Nephron (organoid): ENCODE measurements at regions not wholly inside any gene's neighbourhood (a gene's known extent, or its start where the extent isn't known, plus 50 kb on each side); places are given as distances from the start of the nearest gene placed in this dataset.

Source experiments
- H3K27ac Mint-ChIP-seq, 3 experiments: 2 replicates each; pipeline ENCODE4 v1.8.0; 2020; ENCODE audit warnings: mixed read lengths in 3 of 3, mild to moderate bottlenecking in 2 of 3, moderate library complexity in 1 of 3
- H3K27me3 Mint-ChIP-seq: 2 replicates; pipeline ENCODE4 v1.8.0; 2021; ENCODE audit warnings: low read depth, mild to moderate bottlenecking, moderate library complexity, mixed read lengths
- H3K36me3 Mint-ChIP-seq: 2 replicates; pipeline ENCODE4 v1.8.0; 2020; ENCODE audit warnings: low read depth, mixed read lengths
- H3K4me1 Mint-ChIP-seq: 2 replicates; pipeline ENCODE4 v1.8.0; 2020; ENCODE audit warnings: mixed read lengths
- H3K4me3 Mint-ChIP-seq, 3 experiments: 2 replicates each; pipeline ENCODE4 v1.8.0; 2020; ENCODE audit warnings: mild to moderate bottlenecking in 3 of 3, mixed read lengths in 3 of 3, moderate library complexity in 2 of 3
- H3K9me3 Mint-ChIP-seq: 2 replicates; pipeline ENCODE4 v1.8.0; 2020; ENCODE audit warnings: mixed read lengths
- TF ChIP-seq, protein P1 (sequence below), 3 experiments: fragments of 200-600 bp; sonication (generic); IDR thresholded peaks; one replicate each; pipeline ENCODE4 v1.5.0; 2021; ENCODE audit warnings: antibody characterized with exemption in 3 of 3; ENCODE audit not compliant: unreplicated experiment in 3 of 3

DNA sequence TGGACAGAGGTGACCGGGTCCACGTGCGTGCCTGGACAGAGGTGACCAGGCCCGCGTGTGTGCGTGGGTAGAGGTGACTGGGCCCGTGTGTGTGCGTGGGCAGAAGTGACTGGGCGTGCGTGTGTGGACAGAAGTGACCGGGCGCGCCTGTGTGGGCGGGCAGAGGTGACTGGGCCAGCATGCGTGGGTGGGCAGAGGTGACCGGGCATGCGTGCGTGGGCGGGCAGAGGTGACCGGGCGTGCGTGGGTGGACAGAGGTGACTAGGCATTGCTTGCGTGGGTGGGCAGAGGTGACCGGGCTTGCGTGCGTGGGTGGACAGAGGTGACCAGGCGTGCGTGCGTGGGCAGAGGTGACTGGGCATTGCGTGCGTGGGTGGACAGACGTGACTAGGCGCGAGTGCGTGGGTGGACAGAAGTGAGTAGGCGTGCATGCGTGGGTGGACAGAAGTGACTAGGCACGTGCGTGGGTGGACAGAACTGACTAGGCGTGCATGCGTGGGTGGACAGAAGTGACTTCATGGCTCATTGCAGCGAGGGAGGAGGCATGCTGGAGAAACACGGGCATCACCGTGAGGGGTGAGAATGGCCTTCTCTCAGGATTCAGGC lies 254.1 kb upstream of the IRX4 start:
- Mint-ChIP-seq H3K4me1 (peaks cover 5% of the 10 kb centered on the region), H3K9me3 (peaks cover 3% of the 10 kb centered on the region), H3K27ac (no peak overlapping the region), H3K4me3 (no peak overlapping the region), H3K36me3 (no peaks in the 10 kb centered on the region), H3K27me3 (peaks cover 58% of the 10 kb centered on the region)
- TF ChIP-seq, protein P1, sequence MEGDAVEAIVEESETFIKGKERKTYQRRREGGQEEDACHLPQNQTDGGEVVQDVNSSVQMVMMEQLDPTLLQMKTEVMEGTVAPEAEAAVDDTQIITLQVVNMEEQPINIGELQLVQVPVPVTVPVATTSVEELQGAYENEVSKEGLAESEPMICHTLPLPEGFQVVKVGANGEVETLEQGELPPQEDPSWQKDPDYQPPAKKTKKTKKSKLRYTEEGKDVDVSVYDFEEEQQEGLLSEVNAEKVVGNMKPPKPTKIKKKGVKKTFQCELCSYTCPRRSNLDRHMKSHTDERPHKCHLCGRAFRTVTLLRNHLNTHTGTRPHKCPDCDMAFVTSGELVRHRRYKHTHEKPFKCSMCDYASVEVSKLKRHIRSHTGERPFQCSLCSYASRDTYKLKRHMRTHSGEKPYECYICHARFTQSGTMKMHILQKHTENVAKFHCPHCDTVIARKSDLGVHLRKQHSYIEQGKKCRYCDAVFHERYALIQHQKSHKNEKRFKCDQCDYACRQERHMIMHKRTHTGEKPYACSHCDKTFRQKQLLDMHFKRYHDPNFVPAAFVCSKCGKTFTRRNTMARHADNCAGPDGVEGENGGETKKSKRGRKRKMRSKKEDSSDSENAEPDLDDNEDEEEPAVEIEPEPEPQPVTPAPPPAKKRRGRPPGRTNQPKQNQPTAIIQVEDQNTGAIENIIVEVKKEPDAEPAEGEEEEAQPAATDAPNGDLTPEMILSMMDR (IDR thresholded peaks at IDR 0.05; ENCODE audit: unreplicated experiment in 3 of 3) = no peak

DNA sequence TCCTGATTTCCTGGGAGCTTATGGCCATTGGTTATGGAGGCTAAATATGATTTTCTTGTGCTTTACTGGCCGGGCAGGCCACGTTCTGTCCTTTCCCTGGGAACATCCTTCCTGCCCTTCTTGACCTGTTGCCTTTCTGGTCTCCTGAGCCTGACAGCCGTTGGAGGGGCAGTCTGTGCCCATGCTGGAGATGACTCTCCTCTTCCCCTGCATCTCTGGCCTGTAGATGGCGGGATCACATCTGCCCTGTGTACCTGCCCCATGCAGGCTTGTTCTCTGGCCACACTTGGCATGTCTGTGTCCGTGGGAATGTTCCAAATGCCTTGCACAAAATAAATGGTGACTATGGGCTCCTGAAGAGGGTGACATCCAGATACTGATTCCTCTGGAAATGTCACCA lies 253.1 kb upstream of the IRX4 start:
- TF ChIP-seq, protein P1 (IDR thresholded peaks at IDR 0.05; ENCODE audit: unreplicated experiment in 3 of 3) = no peak
- no peak overlapping the region for H3K27ac Mint-ChIP-seq
- peaks cover 61% of the 10 kb centered on the region for H3K27me3 Mint-ChIP-seq
- H3K36me3 Mint-ChIP-seq = no peaks in the 10 kb centered on the region
- H3K4me3 Mint-ChIP-seq = no peak overlapping the region
- H3K4me1 Mint-ChIP-seq = peaks cover 5% of the 10 kb centered on the region
- peaks cover 3% of the 10 kb centered on the region for H3K9me3 Mint-ChIP-seq

DNA sequence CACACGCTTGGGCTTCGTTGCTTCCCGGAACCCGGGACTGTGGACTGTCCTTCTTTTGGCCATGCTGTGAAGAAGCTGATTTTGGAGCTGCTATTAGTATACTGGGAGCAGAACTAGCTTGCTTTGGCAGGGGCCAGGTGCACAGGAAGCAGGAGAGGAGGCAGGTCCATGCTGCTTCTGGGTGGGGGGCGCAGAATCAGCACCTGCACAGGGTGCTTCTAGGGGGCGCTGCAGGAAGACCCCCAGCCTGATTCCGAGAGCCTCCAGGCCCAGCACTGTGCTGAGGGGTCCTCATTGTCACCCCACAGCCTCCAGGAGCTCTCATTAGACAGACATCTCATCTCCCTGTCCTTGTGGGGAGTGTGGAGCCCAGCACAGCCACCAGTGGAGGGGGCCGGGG lies 252.6 kb upstream of the IRX4 start:
- Mint-ChIP-seq H3K27ac (no peak overlapping the region), H3K9me3 (peaks cover 3% of the 10 kb centered on the region), H3K4me1 (peaks cover 5% of the 10 kb centered on the region), H3K36me3 (no peaks in the 10 kb centered on the region), H3K27me3 (peaks cover 61% of the 10 kb centered on the region), H3K4me3 (no peak overlapping the region)
- TF ChIP-seq, protein P1 (IDR thresholded peaks at IDR 0.05; ENCODE audit: unreplicated experiment in 3 of 3) = no peak

DNA sequence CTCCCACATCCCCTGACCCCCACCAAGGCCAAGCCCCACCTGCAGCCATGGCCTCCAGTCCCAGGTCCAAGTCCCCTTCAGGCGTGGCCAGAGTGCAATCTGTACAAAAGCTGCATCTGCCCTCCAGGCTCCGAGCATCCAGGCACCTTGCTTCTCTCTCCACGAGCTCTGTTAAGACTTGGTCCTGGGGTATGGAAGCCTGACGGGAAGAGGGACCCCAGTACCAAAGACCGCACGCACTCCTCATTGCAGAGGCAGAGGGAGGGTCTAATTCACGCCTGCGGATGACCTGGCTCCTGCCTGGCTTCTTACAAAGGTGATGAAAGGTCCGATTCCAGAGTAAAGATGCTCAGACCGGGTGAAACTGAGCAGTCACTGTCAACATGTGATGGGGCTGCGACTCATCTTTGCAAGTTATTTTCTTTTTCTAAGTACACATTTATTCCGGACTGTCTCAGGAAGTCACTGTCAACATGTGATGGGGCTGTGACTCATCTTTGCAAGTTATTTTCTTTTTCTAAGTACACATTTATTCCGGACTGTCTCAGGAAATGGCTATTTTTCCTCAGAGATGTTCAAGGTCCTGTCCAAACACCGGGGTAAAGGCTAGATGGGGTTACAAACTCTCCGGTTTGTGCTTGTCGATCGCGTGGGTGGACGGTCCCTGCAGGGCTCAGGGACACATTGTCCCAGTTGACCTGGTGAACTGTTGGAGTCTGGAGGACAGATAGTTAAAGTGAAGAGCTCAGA lies 252.0 kb upstream of the IRX4 start:
- Mint-ChIP-seq H3K9me3 (peaks cover 3% of the 10 kb centered on the region), H3K36me3 (no peaks in the 10 kb centered on the region), H3K4me3 (no peak overlapping the region), H3K4me1 (peaks cover 11% of the 10 kb centered on the region), H3K27ac (peak overlapping the region in 1 of 3 experiments; percentile 38), H3K27me3 (peaks cover 59% of the 10 kb centered on the region)
- TF ChIP-seq, protein P1 (IDR thresholded peaks at IDR 0.05; ENCODE audit: unreplicated experiment in 3 of 3) = no peak

DNA sequence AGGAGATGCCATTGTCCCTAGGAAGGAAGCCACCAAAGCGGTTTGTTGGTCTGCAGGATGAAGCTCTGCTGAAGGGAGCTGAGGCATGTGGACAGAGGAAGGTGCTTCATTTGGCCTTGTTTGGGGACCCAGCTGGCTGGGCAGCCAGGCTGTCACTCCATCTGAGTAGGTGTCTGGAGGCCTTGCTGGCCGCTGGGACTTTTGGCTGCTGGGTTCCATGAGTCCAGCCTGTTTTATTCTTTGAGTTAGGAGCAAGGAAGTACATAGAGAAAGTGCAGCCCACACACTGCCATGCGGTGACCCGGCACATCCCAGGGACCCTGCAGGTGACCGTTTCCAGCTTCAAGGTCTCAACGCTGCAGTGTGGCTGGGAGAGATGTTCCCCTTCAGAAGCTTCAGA lies 251.2 kb upstream of the IRX4 start:
- Mint-ChIP-seq H3K9me3 (peaks cover 3% of the 10 kb centered on the region), H3K27ac (no peak overlapping the region), H3K4me3 (no peak overlapping the region), H3K4me1 (peaks cover 19% of the 10 kb centered on the region), H3K27me3 (peaks cover 53% of the 10 kb centered on the region), H3K36me3 (no peaks in the 10 kb centered on the region)
- TF ChIP-seq, protein P1 (IDR thresholded peaks at IDR 0.05; ENCODE audit: unreplicated experiment in 3 of 3) = no peak

DNA sequence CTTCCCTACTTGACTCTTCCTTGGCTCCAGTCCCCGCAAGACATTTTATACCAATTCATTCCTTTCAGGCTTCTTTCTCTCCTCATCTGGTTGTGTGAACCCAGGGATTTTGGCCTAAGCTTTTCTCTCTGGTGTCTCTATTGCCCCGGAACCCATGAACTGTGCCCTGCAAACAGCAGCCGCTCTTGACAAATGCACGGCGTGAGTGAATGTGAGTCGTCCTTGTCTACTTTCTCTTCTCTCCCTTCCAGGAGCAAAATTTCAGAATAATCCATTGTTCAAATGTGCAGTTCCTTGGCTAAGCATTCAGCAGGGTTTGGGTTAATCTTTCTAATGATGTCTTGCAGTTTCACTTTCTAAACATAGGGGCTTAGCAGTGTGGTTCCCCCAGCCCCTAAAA lies 250.4 kb upstream of the IRX4 start:
- no peaks in the 10 kb centered on the region for H3K36me3 Mint-ChIP-seq
- H3K4me3 Mint-ChIP-seq = no peak overlapping the region
- TF ChIP-seq, protein P1 (IDR thresholded peaks at IDR 0.05; ENCODE audit: unreplicated experiment in 3 of 3) = no peak
- no peak overlapping the region for H3K27ac Mint-ChIP-seq
- peaks cover 54% of the 10 kb centered on the region for H3K27me3 Mint-ChIP-seq
- H3K9me3 Mint-ChIP-seq = peaks cover 3% of the 10 kb centered on the region
- H3K4me1 Mint-ChIP-seq = peaks cover 23% of the 10 kb centered on the region
